ENCODE measurements at regions not wholly inside any gene's neighbourhood (a gene's known extent, or its start where the extent isn't known, plus 50 kb on each side); places are given as distances from the start of the nearest gene placed in this dataset.

DNA sequence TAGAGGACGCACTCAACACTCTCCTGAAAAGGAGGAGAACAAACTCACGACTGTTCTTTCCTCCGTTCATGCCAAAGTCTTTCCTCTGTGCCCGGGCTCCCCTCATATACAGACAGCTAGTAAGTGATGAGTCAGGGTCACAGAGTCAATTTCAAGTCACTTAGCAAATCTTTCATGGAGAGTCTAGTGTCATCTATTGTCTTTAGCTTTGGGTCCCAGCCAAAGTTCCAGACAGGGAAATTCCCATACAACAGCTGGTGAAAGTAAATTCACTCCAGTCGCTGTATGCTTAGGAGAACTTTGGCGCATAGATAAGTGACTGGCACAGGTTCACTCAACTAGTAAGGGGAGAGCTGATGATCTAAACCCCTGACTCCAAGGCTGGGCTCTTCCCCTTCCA is 226.5 kb downstream of the MID1 start:
- DNase-seq = no peak

DNA sequence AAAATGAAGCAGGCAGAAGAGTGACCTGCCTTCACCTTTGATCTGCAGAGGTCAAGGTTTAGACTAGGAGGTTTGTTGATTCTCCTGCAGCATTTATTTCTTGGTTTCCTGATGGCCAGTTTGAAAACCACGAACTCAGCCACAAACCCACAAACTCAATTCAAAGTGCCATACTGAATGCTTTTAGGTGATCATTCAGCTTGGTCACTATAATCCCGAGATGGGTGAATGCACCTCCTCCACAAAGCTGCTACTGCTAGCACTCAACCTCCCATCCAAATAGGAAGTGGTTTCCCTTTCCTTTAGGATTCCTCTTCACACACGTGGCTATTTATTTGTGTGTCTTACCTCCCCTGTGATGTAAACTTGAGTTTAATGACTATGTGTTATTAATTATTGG is 225.2 kb downstream of the MID1 start:
- no peak for DNase-seq

Measured in suppressor macrophage treated with lipopolysaccharide for 4 hours (primary cell).